IMR-90 (cell line): ENCODE measurements at regions not wholly inside any gene's neighbourhood (a gene's known extent, or its start where the extent isn't known, plus 50 kb on each side); places are given as distances from the start of the nearest gene placed in this dataset.

Source experiments
- ATAC-seq: fragments of 200-7000 bp; cut with Tn5 transposase; 2 replicates; pipeline ENCODE4 v1.9.1; 2020; ENCODE audit warnings: low read depth, mild to moderate bottlenecking, moderate library complexity
- BruUV-seq: library from RNA; stranded (reverse); fragments of 400-500 nt; replicated peaks from 2 replicates; lab custom pipeline; 2021; lab: Mats Ljungman, UMichigan
- CTCF ChIA-PET: fragments of 300-600 bp; formaldehyde crosslinking; extraction: SDS; loops from one replicate; lab custom pipeline; 2021; ENCODE audit warnings: antibody characterized with exemption; lab: Yijun Ruan, JAX
- POLR2A ChIA-PET: fragments of 300-600 bp; sonication (Branson Sonifier 250); formaldehyde crosslinking; loops from one replicate; lab custom pipeline; 2022; ENCODE audit warnings: antibody characterized with exemption; ENCODE audit not compliant: unreplicated experiment; lab: Charles Lee
- DNase-seq: peaks from one replicate; pipeline ENCODE4 v3.0.0; 2013
- H2AFZ ChIP-seq: replicated peaks from 2 replicates; pipeline ENCODE3; 2013; ENCODE audit warnings: low read length, mild to moderate bottlenecking; ENCODE audit not compliant: poor library complexity
- H2AK5ac ChIP-seq: 2 replicates; pipeline ENCODE4 v1.6.1; 2013; ENCODE audit warnings: low read depth, low read length, inconsistent platforms
- H2AK9ac ChIP-seq: replicated peaks from 2 replicates; pipeline ENCODE3; 2013; ENCODE audit warnings: mild to moderate bottlenecking, low read depth, low read length, moderate library complexity; ENCODE audit not compliant: poor library complexity
- H2BK120ac ChIP-seq: 2 replicates; pipeline ENCODE4 v1.6.1; 2013; ENCODE audit warnings: low read depth, low read length, inconsistent platforms
- H2BK15ac ChIP-seq: 3 replicates; pipeline ENCODE4 v1.6.1; 2013; ENCODE audit warnings: low read depth, low read length, inconsistent platforms
- H2BK20ac ChIP-seq: 2 replicates; pipeline ENCODE4 v1.6.1; 2013; ENCODE audit warnings: low read depth, mild to moderate bottlenecking, inconsistent platforms, low read length, moderate library complexity
- H2BK5ac ChIP-seq: 2 replicates; pipeline ENCODE4 v1.6.1; 2013; ENCODE audit warnings: mild to moderate bottlenecking, low read depth, low read length, inconsistent platforms; ENCODE audit not compliant: poor library complexity, severe bottlenecking
- H3K14ac ChIP-seq: replicated peaks from 2 replicates; pipeline ENCODE4 v1.6.1; 2013; ENCODE audit warnings: low read depth, low read length, inconsistent platforms
- H3K18ac ChIP-seq: 2 replicates; pipeline ENCODE4 v1.6.1; 2013; ENCODE audit warnings: low read depth, low read length, control low read depth
- H3K23ac ChIP-seq: 2 replicates; pipeline ENCODE4 v1.6.1; 2013; ENCODE audit warnings: low read depth, low read length, inconsistent platforms
- H3K27ac ChIP-seq: 2 replicates; pipeline ENCODE4 v1.5.1; 2013; ENCODE audit warnings: mild to moderate bottlenecking, control low read depth, low read length; ENCODE audit not compliant: insufficient read depth
- H3K27me3 ChIP-seq: 2 replicates; pipeline ENCODE4 v1.6.1; 2013; ENCODE audit warnings: low read length; ENCODE audit not compliant: control insufficient read depth, insufficient read depth
- H3K36me3 ChIP-seq: 2 replicates; pipeline ENCODE4 v1.6.1; 2013; ENCODE audit warnings: low read length, mixed read lengths; ENCODE audit not compliant: control insufficient read depth, insufficient read depth
- H3K4ac ChIP-seq: 2 replicates; pipeline ENCODE4 v1.6.1; 2013; ENCODE audit warnings: low read depth, low read length, inconsistent platforms
- H3K4me1 ChIP-seq: 2 replicates; pipeline ENCODE4 v1.6.1; 2013; ENCODE audit warnings: low read length, mixed read lengths; ENCODE audit not compliant: control insufficient read depth, insufficient read depth
- H3K4me2 ChIP-seq: 2 replicates; pipeline ENCODE4 v1.6.1; 2013; ENCODE audit warnings: low read depth, mild to moderate bottlenecking, control low read depth, low read length, moderate library complexity
- H3K4me3 ChIP-seq: 2 replicates; pipeline ENCODE4 v1.5.1; 2013; ENCODE audit warnings: low read depth, mild to moderate bottlenecking, control low read depth, low read length, moderate library complexity; ENCODE audit not compliant: insufficient read depth
- H3K56ac ChIP-seq: 2 replicates; pipeline ENCODE4 v1.6.1; 2013; ENCODE audit warnings: low read length, inconsistent platforms; ENCODE audit not compliant: insufficient read depth; ENCODE audit errors: extremely low read depth
- H3K79me1 ChIP-seq, 2 experiments: 2 replicates each; pipeline ENCODE4 v1.6.1; 2013; ENCODE audit warnings: low read length in 2 of 2, inconsistent platforms in 1 of 2, low read depth in 1 of 2
- H3K9ac ChIP-seq: 2 replicates; pipeline ENCODE4 v1.6.1; 2013; ENCODE audit warnings: low read depth, low read length, control low read depth
- H3K9me1 ChIP-seq: 2 replicates; pipeline ENCODE4 v1.6.1; 2013; ENCODE audit warnings: low read length, inconsistent platforms; ENCODE audit not compliant: insufficient read depth
- H3K9me3 ChIP-seq: 2 replicates; pipeline ENCODE4 v1.6.1; 2013; ENCODE audit warnings: low read length; ENCODE audit not compliant: control insufficient read depth, insufficient read depth
- H4K20me1 ChIP-seq: 2 replicates; pipeline ENCODE4 v1.6.1; 2013; ENCODE audit warnings: low read length, inconsistent platforms; ENCODE audit not compliant: insufficient read depth
- H4K5ac ChIP-seq: 2 replicates; pipeline ENCODE4 v1.6.1; 2013; ENCODE audit warnings: mild to moderate bottlenecking, low read depth, low read length, control low read depth
- H4K8ac ChIP-seq, 2 experiments: 2 replicates each; pipeline ENCODE4 v1.6.1; 2013; ENCODE audit warnings: low read depth in 2 of 2, low read length in 2 of 2, control low read depth in 1 of 2, inconsistent platforms in 1 of 2
- H4K91ac ChIP-seq: 2 replicates; pipeline ENCODE4 v1.6.1; 2013; ENCODE audit warnings: low read depth, low read length, inconsistent platforms; ENCODE audit not compliant: insufficient read depth
- BHLHE40 ChIP-seq: fragments of 150-350 bp; IDR thresholded peaks from 2 replicates; pipeline ENCODE4 v1.6.1; 2016; ENCODE audit warnings: mild to moderate bottlenecking, low read depth, low read length
- CEBPB ChIP-seq: IDR thresholded peaks from 2 replicates; pipeline ENCODE4 v1.6.1; 2012; ENCODE audit warnings: low read depth, low read length, improper control_type of control experiment
- CHD1 ChIP-seq: IDR thresholded peaks from 2 replicates; pipeline ENCODE4 v1.6.1; 2012; ENCODE audit warnings: low read depth, low read length, improper control_type of control experiment
- FOS ChIP-seq: fragments of 150-350 bp; IDR thresholded peaks from 2 replicates; pipeline ENCODE4 v1.6.1; 2016; ENCODE audit warnings: low read depth, low read length
- MAFK ChIP-seq: IDR thresholded peaks from 2 replicates; pipeline ENCODE4 v1.6.1; 2012; ENCODE audit warnings: low read depth, low read length, improper control_type of control experiment
- MAZ ChIP-seq: IDR thresholded peaks from 2 replicates; pipeline ENCODE4 v1.6.1; 2012; ENCODE audit warnings: low read depth, mild to moderate bottlenecking, low read length, improper control_type of control experiment, moderate library complexity, borderline replicate concordance
- MXI1 ChIP-seq: IDR thresholded peaks from 2 replicates; pipeline ENCODE4 v1.6.1; 2012; ENCODE audit warnings: low read depth, mild to moderate bottlenecking, low read length, moderate library complexity, borderline replicate concordance
- NFE2L2 ChIP-seq: fragments of 150-350 bp; IDR thresholded peaks from 2 replicates; pipeline ENCODE4 v1.6.1; 2016; ENCODE audit warnings: low read depth, mild to moderate bottlenecking, low read length
- POLR2A ChIP-seq: IDR thresholded peaks from 2 replicates; pipeline ENCODE4 v1.6.1; 2012; ENCODE audit warnings: mild to moderate bottlenecking, low read depth, low read length
- RAD21 ChIP-seq: IDR thresholded peaks from 2 replicates; pipeline ENCODE4 v1.6.1; 2012; ENCODE audit warnings: low read length, improper control_type of control experiment
- RCOR1 ChIP-seq: IDR thresholded peaks from 2 replicates; pipeline ENCODE4 v1.6.1; 2012; ENCODE audit warnings: mild to moderate bottlenecking, low read length, improper control_type of control experiment; ENCODE audit not compliant: insufficient replicate concordance
- RFX5 ChIP-seq: IDR thresholded peaks from 2 replicates; pipeline ENCODE4 v1.8.0; 2012; ENCODE audit warnings: low read depth, mild to moderate bottlenecking, low read length, moderate library complexity
- SMC3 ChIP-seq: fragments of 150-350 bp; IDR thresholded peaks from 2 replicates; pipeline ENCODE4 v1.6.1; 2016; ENCODE audit warnings: low read depth, mild to moderate bottlenecking, antibody characterized with exemption, low read length, moderate library complexity
- WGBS, 2 experiments: methylation state at CpG; one replicate each; pipeline versions ENCODE4 v1.1.5 to v1.1.7; 2013; ENCODE audit warnings: missing lambda C conversion rate in 2 of 2; ENCODE audit not compliant: insufficient read length in 1 of 2; ENCODE audit errors: extremely low coverage in 2 of 2; 5-methylcytosine and 5-hydroxymethylcytosine counted together
- dilution Hi-C: fragments of 300-500 bp; cut with HindIII; formaldehyde crosslinking; loops from one replicate; pipeline ENCODE4 v1.14.3; 2018; ENCODE audit warnings: low sequenced_read_pairs; ENCODE audit not compliant: unreplicated experiment
- in situ Hi-C: fragments of 300-500 bp; cut with MboI; formaldehyde crosslinking; loops from 3 replicates; pipeline ENCODE4 v1.14.3; 2019; ENCODE audit warnings: low sequenced_read_pairs, inconsistent platforms, mixed read lengths
- intact Hi-C: fragments of 100-400 bp; cut with micrococcal nuclease; formaldehyde crosslinking; loops from 2 replicates; pipeline ENCODE4 v1.10.0; 2022
- TF ChIP-seq, protein P1 (sequence below): fragments of 150-350 bp; IDR thresholded peaks from 2 replicates; pipeline ENCODE4 v1.6.1; 2016; ENCODE audit warnings: low read depth, mild to moderate bottlenecking, low read length, moderate library complexity, borderline replicate concordance

DNA sequence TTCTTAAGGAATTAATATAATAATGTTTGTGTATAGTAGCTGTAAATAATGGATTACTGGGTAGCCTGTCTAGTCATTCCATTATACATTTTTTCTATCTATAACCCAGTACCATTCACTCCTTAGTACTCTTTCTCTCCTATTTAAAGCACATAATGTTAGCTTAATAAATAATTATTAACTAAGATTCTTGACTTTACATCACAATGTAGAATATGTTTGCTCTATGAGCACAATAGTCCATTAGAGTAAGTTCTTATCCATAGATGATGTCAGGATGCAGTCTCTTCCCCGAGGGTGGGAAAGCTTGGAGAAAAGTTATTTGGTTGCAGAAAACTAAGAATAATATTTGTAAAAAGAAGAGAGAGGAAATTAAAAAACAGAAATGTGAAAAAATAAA is 226.4 kb upstream of the EYS start:
- Histone ChIP-seq H3K4ac (no peak overlapping the region), H3K14ac (no peak overlapping the region), H3K56ac (no peak overlapping the region), H3K18ac (no peak overlapping the region), H4K91ac (no peak overlapping the region), H3K27ac (no peak overlapping the region), H2AK9ac (no peak overlapping the region), H3K4me2 (no peak overlapping the region), H2BK15ac (no peak overlapping the region), H2BK5ac (no peak overlapping the region), H2AFZ (no peak overlapping the region), H3K79me1 (no peaks in the 10 kb centered on the region), H3K27me3 (no peaks in the 10 kb centered on the region), H3K4me3 (no peak overlapping the region), H3K4me1 (no peaks in the 10 kb centered on the region), H2BK20ac (no peak overlapping the region), H4K5ac (no peak overlapping the region), H2AK5ac (no peak overlapping the region), H4K20me1 (no peaks in the 10 kb centered on the region), H3K9me1 (no peaks in the 10 kb centered on the region), H3K9me3 (peaks cover 13% of the 10 kb centered on the region), H3K9ac (no peak overlapping the region), H2BK120ac (no peak overlapping the region), H4K8ac (no peak overlapping the region), H3K23ac (no peak overlapping the region), H3K36me3 (no peaks in the 10 kb centered on the region)
- ChIA-PET CTCF (no interaction called here), POLR2A (no interaction called here)
- in situ Hi-C loops = no loop called here
- DNase-seq = no peak
- intact Hi-C loops = no loop called here
- no CpG with 5 or more reads among the region's 1 CpG for WGBS, 2 experiments
- dilution Hi-C loops = no loop called here
- no peak for TF ChIP-seq MXI1
- no peak for TF ChIP-seq MAZ
- TF ChIP-seq RFX5 = no peak
- no peak for TF ChIP-seq CHD1
- TF ChIP-seq RAD21 = no peak
- TF ChIP-seq FOS = no peak
- no peak for TF ChIP-seq MAFK
- TF ChIP-seq, protein P1, sequence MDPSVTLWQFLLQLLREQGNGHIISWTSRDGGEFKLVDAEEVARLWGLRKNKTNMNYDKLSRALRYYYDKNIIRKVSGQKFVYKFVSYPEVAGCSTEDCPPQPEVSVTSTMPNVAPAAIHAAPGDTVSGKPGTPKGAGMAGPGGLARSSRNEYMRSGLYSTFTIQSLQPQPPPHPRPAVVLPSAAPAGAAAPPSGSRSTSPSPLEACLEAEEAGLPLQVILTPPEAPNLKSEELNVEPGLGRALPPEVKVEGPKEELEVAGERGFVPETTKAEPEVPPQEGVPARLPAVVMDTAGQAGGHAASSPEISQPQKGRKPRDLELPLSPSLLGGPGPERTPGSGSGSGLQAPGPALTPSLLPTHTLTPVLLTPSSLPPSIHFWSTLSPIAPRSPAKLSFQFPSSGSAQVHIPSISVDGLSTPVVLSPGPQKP = no peak
- no peak for TF ChIP-seq SMC3
- no peak for TF ChIP-seq POLR2A
- no peak for TF ChIP-seq CEBPB
- TF ChIP-seq NFE2L2 = no peak
- TF ChIP-seq RCOR1 = no peak
- no peak for TF ChIP-seq BHLHE40
- no TSS peak for BruUV-seq
- ATAC-seq = no peak
